ENCODE measurements at regions not wholly inside any gene's neighbourhood (a gene's known extent, or its start where the extent isn't known, plus 50 kb on each side); places are given as distances from the start of the nearest gene placed in this dataset.

DNA sequence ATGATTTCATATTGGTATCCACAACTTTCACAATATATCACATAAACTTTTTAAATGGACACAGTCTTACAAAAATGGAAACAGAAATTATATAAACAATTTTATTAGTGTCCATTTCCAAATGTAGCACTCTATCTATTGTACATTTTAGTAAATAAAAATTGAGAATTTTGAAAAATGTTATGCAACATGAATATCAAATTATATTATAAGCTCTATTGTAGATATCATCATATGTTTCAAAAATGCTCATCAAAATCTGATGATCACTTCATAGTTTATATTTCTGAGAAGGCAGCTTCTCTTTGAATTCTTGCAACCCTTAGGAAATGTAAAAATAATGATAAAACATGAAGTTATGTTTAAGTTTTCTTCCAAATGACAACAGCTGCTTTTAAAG, 1928.6 kb downstream of the PCDH9 start:
- TF ChIP-seq, protein P1, sequence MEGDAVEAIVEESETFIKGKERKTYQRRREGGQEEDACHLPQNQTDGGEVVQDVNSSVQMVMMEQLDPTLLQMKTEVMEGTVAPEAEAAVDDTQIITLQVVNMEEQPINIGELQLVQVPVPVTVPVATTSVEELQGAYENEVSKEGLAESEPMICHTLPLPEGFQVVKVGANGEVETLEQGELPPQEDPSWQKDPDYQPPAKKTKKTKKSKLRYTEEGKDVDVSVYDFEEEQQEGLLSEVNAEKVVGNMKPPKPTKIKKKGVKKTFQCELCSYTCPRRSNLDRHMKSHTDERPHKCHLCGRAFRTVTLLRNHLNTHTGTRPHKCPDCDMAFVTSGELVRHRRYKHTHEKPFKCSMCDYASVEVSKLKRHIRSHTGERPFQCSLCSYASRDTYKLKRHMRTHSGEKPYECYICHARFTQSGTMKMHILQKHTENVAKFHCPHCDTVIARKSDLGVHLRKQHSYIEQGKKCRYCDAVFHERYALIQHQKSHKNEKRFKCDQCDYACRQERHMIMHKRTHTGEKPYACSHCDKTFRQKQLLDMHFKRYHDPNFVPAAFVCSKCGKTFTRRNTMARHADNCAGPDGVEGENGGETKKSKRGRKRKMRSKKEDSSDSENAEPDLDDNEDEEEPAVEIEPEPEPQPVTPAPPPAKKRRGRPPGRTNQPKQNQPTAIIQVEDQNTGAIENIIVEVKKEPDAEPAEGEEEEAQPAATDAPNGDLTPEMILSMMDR (IDR thresholded peaks at IDR 0.05 in 2 of 3, conservative IDR thresholded peaks at IDR 0.05 in 1 of 3; ENCODE audit: control insufficient read depth in 2 of 3, extremely low read depth in 1 of 3, insufficient read depth in 1 of 3, low read depth in 3 of 3, low read length in 3 of 3), result no peak
- no peak for TF ChIP-seq EP300 (IDR thresholded peaks at IDR 0.05; ENCODE audit: borderline replicate concordance in 1 of 2, control insufficient read depth in 1 of 2, low read depth in 2 of 2, low read length in 2 of 2)
